ENCODE measurements at regions not wholly inside any gene's neighbourhood (a gene's known extent, or its start where the extent isn't known, plus 50 kb on each side); places are given as distances from the start of the nearest gene placed in this dataset.

DNA sequence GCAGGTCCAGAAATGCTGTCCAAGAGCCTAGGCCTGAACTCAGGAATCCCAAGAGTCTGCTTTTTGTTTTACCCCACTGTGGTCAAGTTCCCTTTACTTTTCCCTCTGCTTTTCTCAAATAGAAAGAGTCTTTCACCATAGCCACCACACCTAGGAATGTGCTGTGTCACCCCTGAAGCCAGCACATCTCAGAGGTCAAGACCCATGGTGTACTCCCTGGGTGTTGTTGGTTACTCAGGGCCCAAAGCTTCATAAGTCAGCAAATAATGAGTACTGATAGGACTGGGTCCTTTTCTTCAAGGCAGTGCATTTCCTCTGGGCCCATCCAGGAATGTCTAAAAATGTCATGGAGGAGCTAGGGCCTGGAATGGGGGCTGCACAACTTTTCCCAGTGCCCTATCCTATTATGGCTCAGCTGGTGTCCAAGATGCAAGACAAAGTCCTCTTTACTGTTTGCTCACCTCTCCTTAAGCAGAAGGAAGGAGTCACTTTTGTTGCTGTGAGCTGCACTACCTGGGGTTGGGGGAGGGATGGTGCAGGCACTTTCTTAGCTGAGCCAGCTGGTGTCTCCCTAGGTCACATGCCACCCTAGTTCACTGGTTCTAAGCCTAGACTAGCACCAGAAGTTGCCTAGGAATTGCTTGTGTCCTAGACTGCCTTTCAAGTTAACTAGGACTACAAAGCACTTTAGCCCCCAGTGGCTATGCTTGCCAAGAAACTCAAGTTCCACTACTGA is 62.4 kb upstream of the RXFP1 start:
- H3K9me3 ChIP-seq (ENCODE audit: control insufficient read depth, insufficient read depth, low read depth, low read length): no peaks in the 10 kb centered on the region
- no peak overlapping the region for H3K4me3 ChIP-seq (ENCODE audit: low read depth, low read length)
- no peak for TF ChIP-seq HOXD13 (CRISPR knock-in tag; IDR thresholded peaks at IDR 0.05; ENCODE audit: borderline replicate concordance)
- TF ChIP-seq, protein P1, sequence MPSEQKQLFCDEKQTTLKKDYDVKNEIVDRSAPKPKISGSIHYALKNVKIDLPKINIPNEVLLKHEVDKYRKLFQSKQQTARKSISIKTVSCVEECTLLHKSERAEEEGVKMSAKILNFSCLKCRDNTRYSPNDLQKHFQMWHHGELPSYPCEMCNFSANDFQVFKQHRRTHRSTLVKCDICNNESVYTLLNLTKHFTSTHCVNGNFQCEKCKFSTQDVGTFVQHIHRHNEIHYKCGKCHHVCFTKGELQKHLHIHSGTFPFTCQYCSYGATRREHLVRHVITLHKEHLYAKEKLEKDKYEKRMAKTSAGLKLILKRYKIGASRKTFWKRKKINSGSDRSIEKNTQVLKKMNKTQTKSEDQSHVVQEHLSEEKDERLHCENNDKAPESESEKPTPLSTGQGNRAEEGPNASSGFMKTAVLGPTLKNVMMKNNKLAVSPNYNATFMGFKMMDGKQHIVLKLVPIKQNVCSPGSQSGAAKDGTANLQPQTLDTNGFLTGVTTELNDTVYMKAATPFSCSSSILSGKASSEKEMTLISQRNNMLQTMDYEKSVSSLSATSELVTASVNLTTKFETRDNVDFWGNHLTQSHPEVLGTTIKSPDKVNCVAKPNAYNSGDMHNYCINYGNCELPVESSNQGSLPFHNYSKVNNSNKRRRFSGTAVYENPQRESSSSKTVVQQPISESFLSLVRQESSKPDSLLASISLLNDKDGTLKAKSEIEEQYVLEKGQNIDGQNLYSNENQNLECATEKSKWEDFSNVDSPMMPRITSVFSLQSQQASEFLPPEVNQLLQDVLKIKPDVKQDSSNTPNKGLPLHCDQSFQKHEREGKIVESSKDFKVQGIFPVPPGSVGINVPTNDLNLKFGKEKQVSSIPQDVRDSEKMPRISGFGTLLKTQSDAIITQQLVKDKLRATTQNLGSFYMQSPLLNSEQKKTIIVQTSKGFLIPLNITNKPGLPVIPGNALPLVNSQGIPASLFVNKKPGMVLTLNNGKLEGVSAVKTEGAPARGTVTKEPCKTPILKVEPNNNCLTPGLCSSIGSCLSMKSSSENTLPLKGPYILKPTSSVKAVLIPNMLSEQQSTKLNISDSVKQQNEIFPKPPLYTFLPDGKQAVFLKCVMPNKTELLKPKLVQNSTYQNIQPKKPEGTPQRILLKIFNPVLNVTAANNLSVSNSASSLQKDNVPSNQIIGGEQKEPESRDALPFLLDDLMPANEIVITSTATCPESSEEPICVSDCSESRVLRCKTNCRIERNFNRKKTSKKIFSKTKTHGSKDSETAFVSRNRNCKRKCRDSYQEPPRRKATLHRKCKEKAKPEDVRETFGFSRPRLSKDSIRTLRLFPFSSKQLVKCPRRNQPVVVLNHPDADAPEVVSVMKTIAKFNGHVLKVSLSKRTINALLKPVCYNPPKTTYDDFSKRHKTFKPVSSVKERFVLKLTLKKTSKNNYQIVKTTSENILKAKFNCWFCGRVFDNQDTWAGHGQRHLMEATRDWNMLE (tag by site-specific recombination; conservative IDR thresholded peaks at IDR 0.05; ENCODE audit: low read depth): no peak
- TF ChIP-seq, protein P2, sequence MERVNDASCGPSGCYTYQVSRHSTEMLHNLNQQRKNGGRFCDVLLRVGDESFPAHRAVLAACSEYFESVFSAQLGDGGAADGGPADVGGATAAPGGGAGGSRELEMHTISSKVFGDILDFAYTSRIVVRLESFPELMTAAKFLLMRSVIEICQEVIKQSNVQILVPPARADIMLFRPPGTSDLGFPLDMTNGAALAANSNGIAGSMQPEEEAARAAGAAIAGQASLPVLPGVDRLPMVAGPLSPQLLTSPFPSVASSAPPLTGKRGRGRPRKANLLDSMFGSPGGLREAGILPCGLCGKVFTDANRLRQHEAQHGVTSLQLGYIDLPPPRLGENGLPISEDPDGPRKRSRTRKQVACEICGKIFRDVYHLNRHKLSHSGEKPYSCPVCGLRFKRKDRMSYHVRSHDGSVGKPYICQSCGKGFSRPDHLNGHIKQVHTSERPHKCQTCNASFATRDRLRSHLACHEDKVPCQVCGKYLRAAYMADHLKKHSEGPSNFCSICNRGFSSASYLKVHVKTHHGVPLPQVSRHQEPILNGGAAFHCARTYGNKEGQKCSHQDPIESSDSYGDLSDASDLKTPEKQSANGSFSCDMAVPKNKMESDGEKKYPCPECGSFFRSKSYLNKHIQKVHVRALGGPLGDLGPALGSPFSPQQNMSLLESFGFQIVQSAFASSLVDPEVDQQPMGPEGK (tag by site-specific recombination; IDR thresholded peaks at IDR 0.05): no peak
- TF ChIP-seq, protein P3, sequence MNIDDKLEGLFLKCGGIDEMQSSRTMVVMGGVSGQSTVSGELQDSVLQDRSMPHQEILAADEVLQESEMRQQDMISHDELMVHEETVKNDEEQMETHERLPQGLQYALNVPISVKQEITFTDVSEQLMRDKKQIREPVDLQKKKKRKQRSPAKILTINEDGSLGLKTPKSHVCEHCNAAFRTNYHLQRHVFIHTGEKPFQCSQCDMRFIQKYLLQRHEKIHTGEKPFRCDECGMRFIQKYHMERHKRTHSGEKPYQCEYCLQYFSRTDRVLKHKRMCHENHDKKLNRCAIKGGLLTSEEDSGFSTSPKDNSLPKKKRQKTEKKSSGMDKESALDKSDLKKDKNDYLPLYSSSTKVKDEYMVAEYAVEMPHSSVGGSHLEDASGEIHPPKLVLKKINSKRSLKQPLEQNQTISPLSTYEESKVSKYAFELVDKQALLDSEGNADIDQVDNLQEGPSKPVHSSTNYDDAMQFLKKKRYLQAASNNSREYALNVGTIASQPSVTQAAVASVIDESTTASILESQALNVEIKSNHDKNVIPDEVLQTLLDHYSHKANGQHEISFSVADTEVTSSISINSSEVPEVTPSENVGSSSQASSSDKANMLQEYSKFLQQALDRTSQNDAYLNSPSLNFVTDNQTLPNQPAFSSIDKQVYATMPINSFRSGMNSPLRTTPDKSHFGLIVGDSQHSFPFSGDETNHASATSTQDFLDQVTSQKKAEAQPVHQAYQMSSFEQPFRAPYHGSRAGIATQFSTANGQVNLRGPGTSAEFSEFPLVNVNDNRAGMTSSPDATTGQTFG (tag by site-specific recombination; IDR thresholded peaks at IDR 0.05; ENCODE audit: borderline replicate concordance): no peak
- no peaks in the 10 kb centered on the region for H3K4me1 ChIP-seq (ENCODE audit: control insufficient read depth, insufficient read depth, low read length)
- ChIA-PET CTCF (no interaction called here), POLR2A (no interaction called here)
- H3K36me3 ChIP-seq (ENCODE audit: control insufficient read depth in 2 of 2, insufficient read depth in 1 of 2, low read length in 2 of 2): no peaks in the 10 kb centered on the region
- no peak overlapping the region for H3K27ac ChIP-seq (ENCODE audit: extremely low read depth, low read depth, low read length)

DNA sequence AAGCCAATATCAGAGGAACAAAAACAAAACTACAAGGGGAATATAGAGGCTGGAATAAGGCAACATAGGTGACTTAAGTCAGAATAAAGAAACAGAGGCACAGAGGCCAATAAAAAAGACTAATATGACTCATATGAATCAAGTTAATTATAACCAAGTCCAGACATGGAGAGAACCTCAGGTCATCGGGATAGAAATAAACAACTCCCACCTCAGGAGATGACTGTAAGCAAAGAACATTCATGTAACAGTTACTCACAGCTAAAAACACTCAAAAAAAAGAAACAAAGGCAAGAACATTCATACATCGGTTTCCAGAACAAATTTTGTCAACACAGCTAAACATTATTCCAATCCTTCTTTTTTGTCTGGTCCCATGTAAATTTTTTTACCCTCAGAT is 60.3 kb upstream of the RXFP1 start:
- TF ChIP-seq GFI1B (tag by site-specific recombination; IDR thresholded peaks at IDR 0.05) (no peak), ZBTB17 (tag by site-specific recombination; IDR thresholded peaks at IDR 0.05) (no peak), ZNF274 (IDR thresholded peaks at IDR 0.05; ENCODE audit: low read length) (no peak), ZNF274 (tag by site-specific recombination; IDR thresholded peaks at IDR 0.05; ENCODE audit: borderline replicate concordance) (no peak)
- Histone ChIP-seq H3K4me3 (ENCODE audit: low read depth, low read length) (no peak overlapping the region), H3K27ac (ENCODE audit: extremely low read depth, low read depth, low read length) (no peak overlapping the region), H3K4me1 (ENCODE audit: control insufficient read depth, insufficient read depth, low read length) (no peaks in the 10 kb centered on the region), H3K36me3 (ENCODE audit: control insufficient read depth in 2 of 2, insufficient read depth in 1 of 2, low read length in 2 of 2) (no peaks in the 10 kb centered on the region), H3K9me3 (ENCODE audit: control insufficient read depth, insufficient read depth, low read depth, low read length) (no peaks in the 10 kb centered on the region)
- POLR2A ChIA-PET: no interaction called here
- CTCF ChIA-PET: no interaction called here

DNA sequence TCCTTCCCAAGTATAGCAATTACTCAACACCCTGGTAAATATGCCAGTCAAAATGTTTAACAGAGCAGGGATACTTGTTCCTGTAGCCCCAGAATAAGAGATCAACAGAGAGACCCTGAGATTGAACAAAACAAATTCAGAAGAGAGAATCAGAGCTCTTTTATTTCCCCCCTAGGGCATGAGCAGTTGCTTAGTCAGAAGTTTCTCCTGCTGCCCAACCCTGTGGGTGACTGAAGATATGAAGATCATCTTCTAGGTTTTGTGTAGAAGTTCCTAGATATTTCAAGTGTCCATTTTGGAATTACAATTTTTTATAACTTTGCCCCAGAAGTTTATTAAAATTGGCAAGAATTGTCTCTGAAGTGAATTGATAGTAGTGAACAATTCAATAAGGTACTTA is 59.1 kb upstream of the RXFP1 start:
- no peaks in the 10 kb centered on the region for H3K4me1 ChIP-seq (ENCODE audit: control insufficient read depth, insufficient read depth, low read length)
- ChIA-PET CTCF (no interaction called here), POLR2A (no interaction called here)
- no peak for TF ChIP-seq ZNF433 (tag by site-specific recombination; IDR thresholded peaks at IDR 0.05; ENCODE audit: low read depth)
- no peak for TF ChIP-seq ZNF248 (tag by site-specific recombination; IDR thresholded peaks at IDR 0.05)
- no peak for TF ChIP-seq WT1 (tag by site-specific recombination; IDR thresholded peaks at IDR 0.05)
- no peak for TF ChIP-seq ZNF146 (tag by site-specific recombination; IDR thresholded peaks at IDR 0.05)
- TF ChIP-seq ZNF621 (tag by site-specific recombination; IDR thresholded peaks at IDR 0.05): no peak
- TF ChIP-seq, protein P4, sequence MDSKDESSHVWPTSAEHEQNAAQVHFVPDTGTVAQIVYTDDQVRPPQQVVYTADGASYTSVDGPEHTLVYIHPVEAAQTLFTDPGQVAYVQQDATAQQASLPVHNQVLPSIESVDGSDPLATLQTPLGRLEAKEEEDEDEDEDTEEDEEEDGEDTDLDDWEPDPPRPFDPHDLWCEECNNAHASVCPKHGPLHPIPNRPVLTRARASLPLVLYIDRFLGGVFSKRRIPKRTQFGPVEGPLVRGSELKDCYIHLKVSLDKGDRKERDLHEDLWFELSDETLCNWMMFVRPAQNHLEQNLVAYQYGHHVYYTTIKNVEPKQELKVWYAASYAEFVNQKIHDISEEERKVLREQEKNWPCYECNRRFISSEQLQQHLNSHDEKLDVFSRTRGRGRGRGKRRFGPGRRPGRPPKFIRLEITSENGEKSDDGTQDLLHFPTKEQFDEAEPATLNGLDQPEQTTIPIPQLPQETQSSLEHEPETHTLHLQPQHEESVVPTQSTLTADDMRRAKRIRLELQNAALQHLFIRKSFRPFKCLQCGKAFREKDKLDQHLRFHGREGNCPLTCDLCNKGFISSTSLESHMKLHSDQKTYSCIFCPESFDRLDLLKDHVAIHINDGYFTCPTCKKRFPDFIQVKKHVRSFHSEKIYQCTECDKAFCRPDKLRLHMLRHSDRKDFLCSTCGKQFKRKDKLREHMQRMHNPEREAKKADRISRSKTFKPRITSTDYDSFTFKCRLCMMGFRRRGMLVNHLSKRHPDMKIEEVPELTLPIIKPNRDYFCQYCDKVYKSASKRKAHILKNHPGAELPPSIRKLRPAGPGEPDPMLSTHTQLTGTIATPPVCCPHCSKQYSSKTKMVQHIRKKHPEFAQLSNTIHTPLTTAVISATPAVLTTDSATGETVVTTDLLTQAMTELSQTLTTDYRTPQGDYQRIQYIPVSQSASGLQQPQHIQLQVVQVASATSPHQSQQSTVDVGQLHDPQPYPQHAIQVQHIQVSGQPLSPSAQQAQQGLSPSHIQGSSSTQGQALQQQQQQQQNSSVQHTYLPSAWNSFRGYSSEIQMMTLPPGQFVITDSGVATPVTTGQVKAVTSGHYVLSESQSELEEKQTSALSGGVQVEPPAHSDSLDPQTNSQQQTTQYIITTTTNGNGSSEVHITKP (tag by site-specific recombination; IDR thresholded peaks at IDR 0.05): no peak
- no peak for TF ChIP-seq ZNF501 (tag by site-specific recombination; IDR thresholded peaks at IDR 0.05)
- TF ChIP-seq MEIS1 (CRISPR knock-in tag; IDR thresholded peaks at IDR 0.05; ENCODE audit: borderline replicate concordance): no peak
- TF ChIP-seq ZNF211 (tag by site-specific recombination; IDR thresholded peaks at IDR 0.05; ENCODE audit: low read depth): no peak
- no peak for TF ChIP-seq ZBTB1 (tag by site-specific recombination; IDR thresholded peaks at IDR 0.05)

More for the DNA sequence above, 59.1 kb upstream of the RXFP1 start:
- no peaks in the 10 kb centered on the region for H3K36me3 ChIP-seq (ENCODE audit: control insufficient read depth in 2 of 2, insufficient read depth in 1 of 2, low read length in 2 of 2)
- no peak overlapping the region for H3K27ac ChIP-seq (ENCODE audit: extremely low read depth, low read depth, low read length)
- no peaks in the 10 kb centered on the region for H3K9me3 ChIP-seq (ENCODE audit: control insufficient read depth, insufficient read depth, low read depth, low read length)
- no peak overlapping the region for H3K4me3 ChIP-seq (ENCODE audit: low read depth, low read length)
